Sigmoid colon (tissue), 3 donors: ENCODE measurements at regions not wholly inside any gene's neighbourhood (a gene's known extent, or its start where the extent isn't known, plus 50 kb on each side); places are given as distances from the start of the nearest gene placed in this dataset.

Source experiments
- CTCF ChIP-seq, 4 experiments: fragments of 450-650 bp in 3 of 4; fragments of 200-600 bp in 1 of 4; IDR thresholded peaks; one replicate each; pipeline ENCODE4 v1.5.1; 2016 to 2019; ENCODE audit warnings: antibody characterized with exemption in 4 of 4, mild to moderate bottlenecking in 3 of 4, moderate library complexity in 2 of 4
- POLR2A ChIP-seq, 2 donors: fragments of 450-650 bp; IDR thresholded peaks; one replicate each; pipeline ENCODE4 v1.6.1; 2016; ENCODE audit warnings: antibody characterized with exemption in 2 of 2, mild to moderate bottlenecking in 2 of 2, moderate library complexity in 2 of 2

DNA sequence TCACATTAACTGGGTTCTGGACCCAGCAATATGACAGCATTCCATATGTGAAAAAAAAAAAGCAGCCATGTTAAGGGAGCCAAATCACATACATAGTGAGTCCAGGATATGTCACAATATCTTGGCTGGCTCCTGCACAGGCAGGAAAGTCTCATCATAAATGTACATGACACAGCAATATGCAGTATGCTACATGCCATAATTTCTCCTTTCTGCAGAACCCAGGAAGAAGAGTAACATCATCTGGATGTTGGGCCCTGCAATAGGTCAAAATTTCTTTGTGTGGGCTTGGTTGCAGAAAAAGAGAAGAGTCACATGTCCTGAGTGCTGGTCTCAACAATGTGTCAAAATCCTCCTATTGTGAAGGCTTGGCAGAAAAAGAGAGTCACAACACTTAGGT is 902.8 kb upstream of the AMELY start:
- TF ChIP-seq CTCF (IDR thresholded peaks at IDR 0.05) (no peak), POLR2A (IDR thresholded peaks at IDR 0.05) (no peak)
